ENCODE measurements at regions not wholly inside any gene's neighbourhood (a gene's known extent, or its start where the extent isn't known, plus 50 kb on each side); places are given as distances from the start of the nearest gene placed in this dataset.

GRCh38 chr3:484341-484740 is 287.8 kb downstream of the CHL1 start:
- no peak for ATAC-seq
- WGBS, 2 donors, result 27 to 37% methylated on average over 2 of the region's 2 CpGs
- DNase-seq, result no peak
- Histone ChIP-seq H3K27ac (no peak overlapping the region), H3K9me3 (peaks cover 0 to 6% (median 3%) of the 10 kb centered on the region in 11 donors), H3K27me3 (peaks cover 0 to 4% (median 0%) of the 10 kb centered on the region in 7 donors), H3K4me3 (no peak overlapping the region), H3K36me3 (no peaks in the 10 kb centered on the region), H3K4me1 (no peaks in the 10 kb centered on the region)
- no peak for TF ChIP-seq CTCF (IDR thresholded peaks at IDR 0.05)
- intact Hi-C loops (cut with DNase I), result no loop called here

- 41 to 81% methylated on average over 2 of the region's 2 CpGs for WGBS, 2 donors
- Histone ChIP-seq H3K27ac (no peak overlapping the region), H3K27me3 (no peaks in the 10 kb centered on the region), H3K9me3 (peaks cover 0 to 6% (median 0%) of the 10 kb centered on the region in 11 donors), H3K4me1 (no peaks in the 10 kb centered on the region), H3K4me3 (no peak overlapping the region), H3K36me3 (no peaks in the 10 kb centered on the region)
- ATAC-seq (no peak), DNase-seq (no peak)
- intact Hi-C loops (cut with DNase I), result no loop called here
- no peak for TF ChIP-seq CTCF (IDR thresholded peaks at IDR 0.05)
These were observed 291.1 kb downstream of the CHL1 start for GRCh38 chr3:487614-488013.

- Histone ChIP-seq H3K4me3 (no peak overlapping the region), H3K36me3 (no peaks in the 10 kb centered on the region), H3K27me3 (no peaks in the 10 kb centered on the region), H3K9me3 (peaks cover 0 to 6% (median 0%) of the 10 kb centered on the region in 11 donors), H3K4me1 (no peaks in the 10 kb centered on the region), H3K27ac (no peak overlapping the region)
- DNase-seq (no peak), ATAC-seq (no peak)
- 42 to 44% methylated on average over 3 of the region's 3 CpGs for WGBS, 2 donors
- no peak for TF ChIP-seq CTCF (IDR thresholded peaks at IDR 0.05)
- intact Hi-C loops (cut with DNase I), result no loop called here
These were observed 296.2 kb downstream of the CHL1 start for GRCh38 chr3:492586-493316.

GRCh38 chr3:494190-494589 is 297.6 kb downstream of the CHL1 start:
- intact Hi-C loops (cut with DNase I), result no loop called here
- no peak for ATAC-seq
- Histone ChIP-seq H3K4me3 (no peak overlapping the region), H3K9me3 (no peaks in the 10 kb centered on the region), H3K4me1 (no peaks in the 10 kb centered on the region), H3K27ac (no peak overlapping the region), H3K36me3 (no peaks in the 10 kb centered on the region), H3K27me3 (no peaks in the 10 kb centered on the region)
- no peak for DNase-seq
- WGBS, 2 donors, result 83 to 84% methylated on average over 4 of the region's 4 CpGs
- no peak for TF ChIP-seq CTCF (IDR thresholded peaks at IDR 0.05)
